DMS 273 (cell line): ENCODE measurements at regions not wholly inside any gene's neighbourhood (a gene's known extent, or its start where the extent isn't known, plus 50 kb on each side); places are given as distances from the start of the nearest gene placed in this dataset.

Source experiments
- DNase-seq: peaks from one replicate; lab custom pipeline; 2025; ENCODE audit not compliant: unreplicated experiment; lab: John Stamatoyannopoulos, UW

DNA sequence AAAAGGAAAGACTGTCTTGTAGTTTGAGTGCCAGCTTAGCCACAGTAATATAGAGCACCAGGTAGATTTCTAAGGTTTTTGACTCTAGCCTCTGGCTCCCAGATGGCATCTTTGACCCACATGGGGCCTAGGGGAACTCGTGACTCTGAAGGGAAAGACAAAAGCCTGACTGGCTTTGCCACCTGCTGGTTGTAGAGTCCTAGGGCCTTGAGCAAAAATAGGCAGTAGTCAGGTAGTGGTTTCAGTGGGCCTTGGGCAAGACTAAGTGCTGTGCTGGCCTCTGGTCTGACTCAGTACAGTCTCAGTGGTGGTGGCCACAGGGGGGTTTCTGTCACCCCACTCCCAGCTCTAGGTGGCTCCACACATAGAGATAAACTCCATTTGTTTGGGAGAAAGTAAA lies 349.4 kb downstream of the FAM181B start:
- DNase-seq, result no peak

DNA sequence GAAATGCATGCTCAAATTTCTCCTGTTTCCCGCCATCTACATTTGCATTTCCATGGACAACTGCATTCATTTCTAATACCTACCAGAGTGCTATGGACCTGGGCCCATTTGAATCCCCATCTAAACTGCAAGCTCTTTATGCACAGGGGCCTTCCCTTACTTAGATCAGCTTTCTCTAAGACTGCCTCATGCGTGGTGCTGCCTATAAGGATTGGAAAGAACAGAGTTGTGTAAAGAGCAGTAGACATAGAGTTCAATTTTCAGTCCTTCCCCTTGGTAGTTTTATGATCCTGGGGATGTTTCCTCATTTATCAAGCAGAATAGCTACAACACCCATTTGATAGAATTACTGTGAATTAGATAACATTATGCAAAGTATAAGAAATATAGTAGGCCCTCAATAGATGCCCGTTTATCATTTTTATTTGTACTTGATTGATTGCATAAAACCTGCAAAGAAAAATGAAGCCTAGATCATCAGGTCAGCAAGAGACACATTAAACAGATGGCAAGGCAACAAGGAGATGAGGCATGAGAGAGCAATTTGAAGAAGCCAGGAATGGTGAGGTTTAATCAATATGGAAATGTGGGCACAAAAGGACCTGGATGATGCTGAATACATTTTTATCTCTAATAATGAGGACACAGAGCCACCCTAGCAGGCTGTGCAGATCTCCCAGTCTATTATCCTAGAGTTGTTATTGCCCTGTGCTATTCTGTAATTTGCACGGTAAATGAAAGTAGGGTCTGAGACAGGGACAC lies 359.7 kb downstream of the FAM181B start:
- no peak for DNase-seq

DNA sequence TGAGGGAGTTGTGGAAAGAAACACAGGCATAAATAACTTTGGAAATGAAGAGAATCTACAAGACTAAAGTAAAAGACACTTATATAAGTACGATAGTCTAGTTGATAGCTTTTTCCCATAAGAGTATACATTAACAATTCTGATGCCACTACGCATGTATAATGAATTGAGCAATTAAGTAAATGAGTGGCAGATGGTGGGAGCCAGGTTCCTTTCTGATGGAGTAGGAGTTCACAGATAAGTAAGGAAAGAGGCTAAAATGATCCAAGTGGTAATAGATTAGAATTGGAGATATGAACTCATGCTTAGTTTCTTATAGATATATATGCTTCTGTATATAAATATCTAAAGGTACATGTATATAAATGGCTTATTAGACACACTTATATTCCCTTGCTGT lies 368.3 kb downstream of the FAM181B start:
- DNase-seq, result peak; percentile 8

DNA sequence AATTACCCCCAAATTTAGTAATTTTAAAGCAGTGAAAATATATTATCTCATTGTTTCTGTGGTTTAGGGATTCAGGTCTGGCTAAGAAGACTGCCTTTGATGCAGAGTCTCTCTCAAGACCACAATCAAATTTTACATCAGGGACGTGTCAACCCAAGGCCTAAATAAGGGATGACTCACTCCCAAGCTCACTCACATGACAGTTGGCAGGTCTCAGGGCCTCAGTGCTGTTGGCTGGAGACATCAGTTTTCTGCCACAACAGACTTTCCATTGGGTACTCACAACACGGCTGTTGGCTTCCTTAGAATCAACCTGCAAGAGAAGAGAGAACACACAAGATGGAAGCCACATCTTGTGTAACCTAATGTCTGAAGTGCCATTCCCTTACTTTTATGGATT lies 377.3 kb downstream of the FAM181B start:
- DNase-seq, result no peak

DNA sequence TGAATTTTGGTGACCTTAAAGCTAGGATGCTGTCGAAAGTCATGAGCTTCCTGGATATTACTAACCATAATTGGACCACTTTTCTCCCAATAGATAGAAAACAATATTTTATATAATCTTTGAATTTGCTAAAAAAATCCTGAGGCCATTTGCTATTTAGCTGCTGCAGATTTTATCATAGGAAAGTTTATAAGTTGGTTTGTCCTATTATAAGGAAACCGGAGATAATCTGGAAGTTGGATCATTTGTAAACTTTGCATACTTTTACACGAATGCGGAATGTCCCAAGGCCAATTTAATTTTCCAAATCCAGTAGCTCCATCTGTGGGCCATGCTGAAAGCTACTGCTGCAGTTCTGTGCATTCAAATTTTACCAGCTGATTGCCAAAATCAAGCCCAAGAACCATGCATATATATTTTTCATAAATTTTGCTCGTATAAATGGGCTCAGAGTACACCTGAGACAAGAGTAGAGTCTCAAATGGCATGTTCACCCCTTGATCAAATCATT lies 378.3 kb downstream of the FAM181B start:
- DNase-seq, result no peak

DNA sequence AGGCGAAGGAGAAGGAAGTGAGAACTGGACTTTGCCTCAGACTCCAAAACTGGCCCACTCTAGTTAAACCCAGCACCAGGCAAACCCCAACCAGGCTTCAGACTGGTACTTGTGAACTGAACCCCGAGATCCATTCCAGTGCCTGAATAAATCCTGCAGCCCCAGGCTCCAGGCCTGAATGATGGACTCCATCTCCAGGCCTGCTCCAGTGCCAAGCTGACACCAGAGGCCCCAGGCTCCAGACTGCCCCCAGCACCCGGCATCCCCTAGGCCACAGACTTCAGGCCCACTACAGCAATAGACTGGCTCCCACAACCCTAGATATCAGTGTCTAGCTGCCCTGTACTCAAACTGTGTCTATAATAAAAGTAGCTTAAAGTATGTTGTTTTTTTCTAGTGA lies 406.8 kb downstream of the FAM181B start:
- no peak for DNase-seq

DNA sequence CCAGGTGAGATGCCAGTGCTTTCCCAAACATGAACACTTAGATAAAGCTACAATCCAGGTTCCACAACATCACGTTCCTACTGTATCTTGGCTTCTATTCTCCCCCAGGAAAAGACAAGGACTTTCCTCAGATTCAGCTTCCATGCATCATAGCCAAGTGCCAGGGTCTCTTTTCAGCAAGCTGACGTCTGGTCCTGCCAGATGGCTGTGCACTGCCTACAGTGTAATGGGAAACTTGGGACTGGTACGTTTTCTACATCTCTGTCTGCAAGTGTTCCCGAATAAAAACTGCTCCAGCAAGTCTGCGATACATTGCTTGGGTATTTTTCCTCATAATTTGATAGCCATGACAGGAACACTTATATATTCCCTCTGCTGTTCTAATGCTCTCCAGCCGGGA lies 412.5 kb downstream of the FAM181B start:
- peak; percentile 10 for DNase-seq

DNA sequence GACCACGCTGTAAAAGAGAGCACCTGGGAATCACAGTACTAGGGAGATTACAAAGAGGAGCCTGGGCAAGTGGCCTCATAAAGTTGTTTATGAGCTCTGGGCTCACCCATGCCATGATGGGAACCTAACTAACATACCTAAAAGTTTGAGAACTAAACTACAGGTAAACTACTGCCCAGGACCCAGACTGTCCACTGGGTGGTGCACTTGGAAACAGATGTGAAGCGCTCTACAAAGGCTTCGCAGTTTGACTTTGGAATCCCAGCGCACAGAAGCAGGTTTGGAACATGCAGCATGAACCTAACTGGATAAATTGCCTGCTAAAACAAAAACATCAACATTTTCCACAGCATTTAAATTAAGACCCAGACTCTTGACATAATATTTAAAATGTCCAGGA lies 418.6 kb downstream of the FAM181B start:
- DNase-seq, result peak; percentile 1

DNA sequence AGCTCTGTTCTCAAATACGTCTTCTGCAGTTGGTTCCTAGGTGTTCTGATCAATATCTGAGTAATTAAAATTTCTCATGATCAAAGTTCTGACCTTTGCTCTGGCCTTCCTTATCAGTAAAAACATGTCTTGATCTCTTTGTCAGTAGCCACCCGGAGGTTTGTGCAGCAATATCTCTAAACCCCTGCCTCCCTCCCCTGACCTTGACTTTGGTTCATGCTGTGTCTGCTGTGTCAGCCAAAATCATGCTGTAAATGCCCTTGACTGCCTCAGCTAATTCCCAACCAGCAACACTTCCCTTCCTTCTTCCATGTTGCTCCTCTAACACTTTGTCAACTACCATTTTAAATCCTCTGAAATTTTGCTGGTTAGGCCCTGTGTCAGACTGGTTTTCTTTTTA lies 424.7 kb downstream of the FAM181B start:
- DNase-seq, result no peak

DNA sequence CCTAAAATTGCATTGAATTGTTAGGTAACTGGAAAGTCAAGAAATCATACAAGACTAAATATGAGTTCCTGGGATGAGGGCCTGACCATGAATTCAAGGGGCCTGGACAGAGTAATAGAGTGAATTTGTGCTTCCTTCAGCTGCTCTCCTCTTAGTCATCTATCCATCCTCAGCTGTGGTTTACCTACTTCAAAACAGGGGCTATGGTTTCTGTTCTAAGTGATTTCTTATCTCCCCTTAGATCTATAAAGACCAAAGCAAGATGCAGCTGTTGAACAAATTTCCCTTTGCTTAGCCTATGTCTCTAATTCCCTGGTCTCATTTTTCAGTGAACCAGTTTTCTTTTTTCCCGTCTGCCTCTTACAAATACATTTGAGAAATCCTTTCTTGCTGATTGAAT lies 428.5 kb downstream of the FAM181B start:
- DNase-seq, result no peak

DNA sequence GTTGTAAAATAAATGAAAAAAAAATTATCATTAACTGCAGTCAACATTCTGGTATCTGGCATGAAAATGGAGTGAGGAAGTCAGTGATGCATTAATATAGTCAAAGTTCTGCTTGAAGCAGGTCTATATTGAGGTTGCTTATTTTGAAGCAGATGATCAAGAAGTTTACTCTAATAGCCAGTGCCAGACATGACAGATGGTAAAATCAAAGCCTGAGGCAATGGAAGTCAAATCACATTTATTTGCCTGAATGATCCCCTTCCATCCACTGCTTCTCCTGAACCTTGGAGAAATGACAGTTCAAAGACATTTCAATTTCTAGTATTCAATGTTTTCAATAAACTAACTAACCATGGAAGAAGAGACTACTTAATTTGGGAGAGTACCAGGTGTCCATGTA lies 430.0 kb downstream of the FAM181B start:
- DNase-seq, result no peak

DNA sequence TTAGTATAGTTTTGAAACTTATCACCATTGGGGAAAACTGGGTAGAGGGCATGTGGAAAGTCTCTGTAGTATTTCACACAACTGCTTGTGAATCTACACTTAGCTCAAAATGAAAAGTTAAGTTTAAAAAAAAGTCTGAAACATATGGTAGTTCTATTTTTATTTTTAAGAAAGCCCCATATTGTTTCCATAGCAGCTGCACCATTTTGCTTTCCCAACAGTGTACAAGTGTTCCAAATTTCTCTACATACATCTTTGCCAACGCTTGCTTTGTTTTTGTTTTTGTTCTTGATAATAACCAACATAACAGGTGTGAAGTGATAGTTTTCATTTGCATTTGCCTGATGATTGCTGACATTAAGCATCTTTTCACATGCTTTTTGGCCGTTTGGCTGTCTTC lies 445.2 kb downstream of the FAM181B start:
- DNase-seq, result no peak

DNA sequence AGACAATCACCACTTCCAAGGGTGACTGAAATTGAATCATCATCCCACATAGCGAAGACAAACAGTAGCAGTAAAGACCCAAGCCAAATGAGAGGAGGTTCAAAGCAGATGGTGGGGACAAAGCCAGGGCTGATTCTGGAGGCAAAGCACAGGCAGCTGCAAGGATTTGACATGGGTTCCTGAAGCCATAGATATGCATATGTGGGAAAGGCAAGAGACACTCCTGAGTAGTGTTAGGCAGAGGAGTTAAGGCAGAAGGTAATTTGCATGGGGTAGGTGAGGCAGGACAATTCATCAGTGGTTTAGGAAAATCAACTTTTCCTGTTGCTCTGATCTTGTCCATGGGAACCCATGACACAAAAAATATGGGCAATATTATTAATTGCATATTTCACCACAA lies 462.8 kb downstream of the FAM181B start:
- no peak for DNase-seq

DNA sequence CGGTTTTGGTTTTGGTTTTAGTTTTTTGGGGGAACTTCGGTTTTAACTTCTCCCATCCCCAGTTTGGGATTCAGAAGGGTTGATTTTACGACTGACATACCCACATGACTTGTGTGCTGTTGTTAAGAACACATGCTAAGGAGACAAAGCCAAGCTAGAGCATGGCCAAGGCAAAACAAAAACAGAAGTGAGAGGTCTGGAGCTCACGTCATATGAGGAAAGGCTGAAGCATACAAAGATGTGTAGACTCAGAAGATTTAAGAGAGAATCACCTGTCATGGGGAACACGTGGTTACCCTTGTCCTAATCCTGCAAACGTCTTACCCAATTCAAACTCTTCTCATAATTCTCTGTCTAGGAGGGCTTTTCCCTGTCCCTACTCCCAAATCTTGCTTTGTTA lies 465.0 kb downstream of the FAM181B start:
- no peak for DNase-seq

DNA sequence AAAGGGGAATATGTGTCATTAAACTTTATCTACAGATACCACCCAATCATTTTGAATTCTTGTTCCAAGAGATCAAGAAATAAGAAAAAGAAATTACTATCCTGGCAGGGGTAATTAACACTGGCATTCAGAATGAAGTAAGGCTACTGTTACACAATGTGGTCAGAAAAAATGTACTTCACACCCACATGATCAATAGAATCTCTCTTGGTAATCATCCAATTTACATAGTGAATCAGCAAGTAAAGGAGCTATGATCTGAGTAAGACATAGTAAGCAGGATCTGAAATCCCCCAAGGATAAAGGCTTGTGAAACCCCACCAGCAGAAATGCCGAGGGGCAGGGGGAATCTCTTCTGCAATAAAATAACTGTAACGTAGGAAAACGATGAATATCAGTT lies 466.5 kb downstream of the FAM181B start:
- no peak for DNase-seq

DNA sequence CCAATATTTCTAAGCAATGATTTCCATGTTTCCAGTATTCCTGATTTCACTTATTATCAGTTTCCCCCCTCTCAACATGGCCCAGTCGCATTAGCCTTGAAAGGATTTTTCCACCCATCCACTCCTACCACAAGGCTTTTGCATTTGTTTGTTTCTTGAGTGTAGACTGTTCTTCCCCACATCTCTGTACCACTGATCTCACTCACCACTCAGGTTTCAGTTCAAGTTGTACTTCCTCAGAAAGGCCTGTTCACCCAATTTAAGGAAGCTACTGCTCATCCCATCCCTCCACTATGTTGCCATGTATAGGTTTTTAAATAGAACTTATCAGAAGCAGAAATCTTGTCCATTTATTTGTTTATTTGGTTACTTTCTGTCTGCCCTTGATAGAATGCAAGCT lies 472.3 kb downstream of the FAM181B start:
- no peak for DNase-seq

DNA sequence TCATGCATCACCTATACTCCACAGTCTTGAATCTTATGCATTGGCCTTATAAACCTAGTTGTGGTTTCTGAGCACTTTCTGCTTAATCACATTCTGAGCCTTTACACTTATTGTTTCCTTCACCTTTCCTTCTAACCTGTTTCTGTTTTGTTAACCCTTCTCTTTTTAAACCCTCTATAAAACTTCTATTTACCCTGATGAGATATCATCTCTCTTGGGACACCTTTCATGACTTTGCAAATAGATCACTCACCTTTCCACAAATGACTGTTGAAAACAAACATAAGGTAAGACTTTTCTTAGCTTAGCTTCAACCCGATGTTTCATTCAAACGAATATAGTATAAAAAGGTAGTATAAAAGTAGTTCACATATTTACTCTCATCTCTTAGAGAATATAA lies 483.6 kb downstream of the FAM181B start:
- DNase-seq, result no peak

DNA sequence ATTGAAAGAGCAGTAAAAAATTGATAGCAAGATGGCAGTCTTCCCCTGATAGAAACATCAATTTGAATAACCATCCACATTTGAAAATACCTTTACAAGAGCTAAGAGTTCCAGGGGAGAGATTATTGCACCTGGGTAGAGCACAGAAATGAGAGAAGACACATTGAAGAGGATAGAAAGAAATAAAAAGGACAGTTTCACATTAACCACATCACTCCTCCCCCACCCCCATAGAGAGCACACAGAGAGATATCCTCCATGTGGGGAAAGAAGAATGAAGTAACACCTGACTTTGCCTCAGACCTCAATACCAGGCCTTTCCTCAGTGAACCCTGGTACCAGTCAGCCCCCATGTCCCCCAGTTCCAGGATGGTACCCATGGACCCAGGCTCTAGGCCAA lies 486.7 kb downstream of the FAM181B start:
- no peak for DNase-seq

DNA sequence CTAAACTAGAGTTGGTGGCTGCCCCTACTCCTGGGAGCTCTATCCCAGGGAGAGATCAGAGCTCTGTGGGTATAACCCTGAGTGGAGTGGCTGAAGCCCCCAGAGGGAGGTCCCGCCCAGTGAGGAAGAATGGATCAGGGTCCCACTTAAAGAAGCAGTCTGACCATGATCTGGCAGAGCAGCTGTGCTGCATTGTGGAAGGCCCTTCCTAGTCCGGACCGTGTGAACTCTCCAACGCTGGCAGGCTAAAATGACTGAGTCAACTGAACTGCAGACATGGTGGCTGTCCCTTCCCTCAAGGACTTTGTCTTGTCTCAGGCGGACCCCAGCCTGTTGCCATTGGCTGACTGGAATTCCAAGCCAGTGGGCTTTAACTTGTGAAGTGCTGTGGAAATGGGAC lies 494.2 kb downstream of the FAM181B start:
- DNase-seq, result no peak

DNA sequence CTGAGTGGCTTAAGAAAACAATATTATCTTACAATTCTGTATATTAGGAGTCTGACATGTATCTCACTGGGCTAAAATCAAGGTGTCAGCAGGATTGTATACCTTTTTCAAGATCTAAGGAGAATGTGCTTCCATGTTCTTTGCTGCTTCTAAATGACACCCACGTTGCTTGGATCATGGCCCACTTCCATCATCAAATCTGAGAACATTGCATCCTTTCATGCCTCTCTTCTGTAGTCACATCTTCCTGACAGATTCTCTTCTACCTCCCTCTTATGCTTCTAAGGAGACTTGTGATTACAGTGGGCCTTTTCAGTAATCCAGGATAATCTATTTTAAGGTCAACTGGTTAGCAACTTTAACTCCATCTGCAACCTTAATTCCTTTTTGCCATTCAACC lies 499.4 kb downstream of the FAM181B start:
- DNase-seq, result no peak

DNA sequence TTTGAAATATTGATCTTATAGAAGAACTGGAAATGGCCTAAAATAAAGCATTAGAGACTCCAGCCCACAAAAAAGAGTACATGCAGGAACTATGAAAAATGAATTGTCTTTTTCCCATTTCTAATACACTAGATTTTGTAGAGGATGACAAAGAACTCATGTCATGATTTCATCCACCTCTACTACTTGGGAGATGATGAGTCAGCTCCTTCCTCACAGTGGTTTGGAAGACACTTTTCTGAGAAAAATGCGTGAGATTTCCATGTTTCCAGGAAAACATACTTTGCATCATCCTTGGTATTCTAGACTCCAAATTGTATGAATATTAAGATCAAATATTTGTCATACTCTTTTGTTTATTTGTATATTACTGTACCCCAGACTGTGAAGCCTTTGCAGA lies 500.5 kb downstream of the FAM181B start:
- DNase-seq, result no peak

DNA sequence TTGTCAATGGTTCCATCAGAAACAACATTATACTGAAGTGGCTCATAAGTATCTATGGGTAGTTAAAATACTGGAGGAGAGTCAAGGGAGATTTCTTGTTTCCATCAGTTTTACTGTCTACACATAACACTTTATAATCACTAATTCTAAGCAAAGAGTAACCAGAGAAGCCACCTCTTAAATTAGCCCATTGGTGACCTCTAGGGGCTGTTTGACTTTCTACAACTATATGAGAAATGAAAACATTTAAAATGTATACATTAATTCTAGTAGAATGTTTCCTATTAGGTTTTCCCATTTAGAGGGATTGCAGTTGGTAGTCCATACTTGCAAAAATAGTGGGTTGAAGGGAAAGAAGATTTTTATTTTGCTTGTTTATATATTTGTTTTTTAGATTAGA lies 504.3 kb downstream of the FAM181B start:
- peak; percentile 44 for DNase-seq

DNA sequence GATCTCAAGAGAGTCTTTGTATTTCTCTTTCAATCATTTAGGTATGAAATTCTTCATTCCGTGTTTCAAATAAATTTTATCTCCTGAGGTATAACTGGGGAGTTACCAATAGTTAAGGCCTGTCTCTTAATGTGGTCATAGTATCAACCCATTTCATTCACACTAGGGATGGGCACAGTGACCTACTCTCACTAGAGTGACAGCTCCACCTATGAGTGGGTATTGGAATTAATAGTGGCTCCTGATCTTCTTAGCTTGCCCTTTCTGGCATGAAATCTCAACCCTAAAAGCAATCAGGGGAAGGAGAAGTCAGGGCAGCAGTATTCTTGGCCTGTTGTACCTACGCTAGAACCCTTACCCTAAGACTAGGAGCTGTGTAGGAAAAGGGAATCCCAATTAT lies 507.7 kb downstream of the FAM181B start:
- DNase-seq, result peak; percentile 7
